Omental fat pad (tissue), 3 donors: ENCODE measurements at regions not wholly inside any gene's neighbourhood (a gene's known extent, or its start where the extent isn't known, plus 50 kb on each side); places are given as distances from the start of the nearest gene placed in this dataset.

Experiments used
- ATAC-seq: fragments of 150-250 bp; one replicate; pipeline ENCODE4 v1.9.1; 2016; ENCODE audit warnings: mild to moderate bottlenecking, moderate library complexity; ENCODE audit not compliant: low FRiP score
- DNase-seq: peaks from one replicate; pipeline ENCODE4 v3.0.0-alpha.2; 2019; ENCODE audit warnings: low spot score
- TF ChIP-seq, protein P1 (sequence below), 3 donors: fragments of 450-650 bp; IDR thresholded peaks; one replicate each; pipeline ENCODE4 v1.5.1; 2016 to 2017; ENCODE audit warnings: antibody characterized with exemption in 3 of 3, mild to moderate bottlenecking in 3 of 3, moderate library complexity in 2 of 3

DNA sequence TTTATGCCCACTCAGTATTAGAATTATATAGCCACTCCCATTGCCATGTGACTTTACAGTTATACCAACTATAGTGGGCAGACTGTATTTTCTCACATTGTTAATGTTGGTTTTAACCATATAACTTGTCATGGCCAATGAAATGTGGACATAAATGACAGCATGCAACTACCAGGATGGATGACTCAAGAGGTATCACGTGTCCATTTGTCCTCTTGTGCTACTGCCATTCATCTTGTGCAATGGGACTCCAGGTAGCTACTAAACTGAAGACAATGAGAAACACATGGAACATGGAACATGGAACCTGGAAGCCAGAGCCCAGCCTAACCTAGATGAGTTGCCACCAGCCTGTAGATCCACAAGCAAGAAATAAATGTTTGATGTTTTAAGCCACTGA, 242.7 kb upstream of the IPO5 start:
- ATAC-seq = no peak
- no peak for DNase-seq
- TF ChIP-seq, protein P1, sequence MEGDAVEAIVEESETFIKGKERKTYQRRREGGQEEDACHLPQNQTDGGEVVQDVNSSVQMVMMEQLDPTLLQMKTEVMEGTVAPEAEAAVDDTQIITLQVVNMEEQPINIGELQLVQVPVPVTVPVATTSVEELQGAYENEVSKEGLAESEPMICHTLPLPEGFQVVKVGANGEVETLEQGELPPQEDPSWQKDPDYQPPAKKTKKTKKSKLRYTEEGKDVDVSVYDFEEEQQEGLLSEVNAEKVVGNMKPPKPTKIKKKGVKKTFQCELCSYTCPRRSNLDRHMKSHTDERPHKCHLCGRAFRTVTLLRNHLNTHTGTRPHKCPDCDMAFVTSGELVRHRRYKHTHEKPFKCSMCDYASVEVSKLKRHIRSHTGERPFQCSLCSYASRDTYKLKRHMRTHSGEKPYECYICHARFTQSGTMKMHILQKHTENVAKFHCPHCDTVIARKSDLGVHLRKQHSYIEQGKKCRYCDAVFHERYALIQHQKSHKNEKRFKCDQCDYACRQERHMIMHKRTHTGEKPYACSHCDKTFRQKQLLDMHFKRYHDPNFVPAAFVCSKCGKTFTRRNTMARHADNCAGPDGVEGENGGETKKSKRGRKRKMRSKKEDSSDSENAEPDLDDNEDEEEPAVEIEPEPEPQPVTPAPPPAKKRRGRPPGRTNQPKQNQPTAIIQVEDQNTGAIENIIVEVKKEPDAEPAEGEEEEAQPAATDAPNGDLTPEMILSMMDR (IDR thresholded peaks at IDR 0.05) = no peak

DNA sequence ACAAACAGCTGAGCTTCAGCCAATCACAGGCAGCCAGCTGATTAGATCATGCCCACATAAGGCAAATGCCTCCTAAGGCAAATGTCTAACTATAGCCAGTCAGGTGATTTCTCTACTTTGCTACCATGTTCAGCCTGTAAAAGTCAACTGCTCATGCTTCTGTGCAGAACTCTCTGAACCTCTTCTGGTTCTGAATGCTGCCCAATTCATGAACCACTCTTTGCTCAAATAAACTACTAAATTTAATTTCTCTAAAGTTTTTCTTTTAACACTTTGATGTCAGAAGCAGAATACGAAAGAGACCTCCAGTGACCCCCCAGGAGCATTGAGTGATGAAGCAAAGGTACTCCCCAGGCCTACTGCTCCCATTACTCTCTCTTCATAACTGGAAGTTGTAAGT, 240.7 kb upstream of the IPO5 start:
- DNase-seq = no peak
- TF ChIP-seq, protein P1 (IDR thresholded peaks at IDR 0.05) = no peak
- ATAC-seq = no peak

DNA sequence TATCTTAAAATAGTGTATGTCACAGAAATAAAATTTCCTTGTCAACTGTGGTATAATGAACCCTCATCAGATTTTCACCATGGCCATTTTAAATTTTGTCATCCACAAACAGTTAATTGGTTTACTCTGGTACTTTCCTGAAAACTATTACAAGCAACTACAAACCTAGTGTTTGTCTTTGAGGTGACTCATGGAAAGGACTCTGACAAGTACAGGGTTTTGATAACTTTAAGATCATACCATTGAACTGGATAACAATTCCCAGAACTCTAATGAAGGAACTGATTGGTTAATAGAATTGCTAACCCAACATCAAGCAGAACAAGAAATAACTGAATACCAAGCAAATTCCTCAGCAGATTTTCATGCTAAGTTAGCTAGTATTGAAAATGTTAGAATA, 237.7 kb upstream of the IPO5 start:
- TF ChIP-seq, protein P1 (IDR thresholded peaks at IDR 0.05) = no peak
- DNase-seq (no peak), ATAC-seq (no peak)

DNA sequence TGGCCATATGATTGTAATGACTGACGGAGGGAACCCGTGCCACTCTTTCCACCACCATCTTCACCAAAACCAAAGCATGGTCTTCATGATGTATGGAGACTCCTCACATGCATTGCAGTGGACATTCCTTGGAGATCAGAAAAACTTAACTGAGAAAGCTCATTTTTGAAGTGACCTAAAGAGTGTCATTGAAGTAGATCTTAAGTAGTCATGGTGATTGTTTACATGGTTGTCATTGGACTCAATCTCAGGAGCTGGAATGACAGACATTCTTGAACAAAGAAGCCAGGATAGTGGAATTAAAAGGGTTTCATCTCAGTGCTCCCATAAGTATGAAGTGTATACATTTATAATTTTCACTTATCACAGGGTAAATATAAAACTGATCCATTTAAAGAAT, 236.7 kb upstream of the IPO5 start:
- TF ChIP-seq, protein P1 (IDR thresholded peaks at IDR 0.05) = no peak
- no peak for ATAC-seq
- DNase-seq = no peak

DNA sequence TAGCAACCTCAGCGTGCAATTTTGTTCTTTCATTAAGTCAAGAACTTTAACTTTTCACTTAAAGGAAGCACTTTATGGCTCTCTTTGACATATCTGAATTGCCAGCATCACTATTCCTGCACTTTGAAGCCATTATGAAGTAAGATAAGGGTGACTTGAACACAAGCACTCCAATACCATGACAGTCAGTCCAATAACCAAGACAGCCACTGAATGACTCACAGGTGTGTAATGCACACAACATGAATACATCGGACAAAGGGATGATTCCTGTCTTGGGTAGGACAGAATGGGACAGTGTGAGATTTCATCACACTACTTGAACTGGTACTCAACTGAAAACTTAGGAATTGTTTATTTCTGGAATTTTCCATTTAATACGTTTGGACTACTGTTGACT, 233.7 kb upstream of the IPO5 start:
- DNase-seq = no peak
- TF ChIP-seq, protein P1 (IDR thresholded peaks at IDR 0.05) = no peak

DNA sequence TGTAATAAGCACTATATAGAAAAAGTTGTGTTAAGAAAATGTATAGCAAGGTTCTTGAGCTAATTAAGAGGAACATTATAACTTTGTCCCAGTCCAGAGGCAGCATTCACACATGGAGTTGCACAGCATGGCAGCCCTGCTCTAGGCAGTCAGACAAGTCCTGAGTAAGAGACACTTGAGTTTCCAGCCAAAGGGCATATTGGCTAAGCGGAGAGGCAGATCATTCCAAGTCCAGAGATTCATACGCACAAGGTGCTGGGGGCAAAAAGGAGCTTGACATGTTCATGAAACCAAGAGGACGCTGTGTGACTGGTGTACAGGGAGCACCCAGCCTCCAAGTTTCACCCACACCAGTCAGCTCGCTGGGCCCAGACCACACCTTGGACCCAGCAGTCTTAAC, 232.6 kb upstream of the IPO5 start:
- TF ChIP-seq, protein P1 (IDR thresholded peaks at IDR 0.05) = no peak
- DNase-seq (no peak), ATAC-seq (no peak)

More for the DNA sequence above, 233.7 kb upstream of the IPO5 start:
- ATAC-seq = no peak

DNA sequence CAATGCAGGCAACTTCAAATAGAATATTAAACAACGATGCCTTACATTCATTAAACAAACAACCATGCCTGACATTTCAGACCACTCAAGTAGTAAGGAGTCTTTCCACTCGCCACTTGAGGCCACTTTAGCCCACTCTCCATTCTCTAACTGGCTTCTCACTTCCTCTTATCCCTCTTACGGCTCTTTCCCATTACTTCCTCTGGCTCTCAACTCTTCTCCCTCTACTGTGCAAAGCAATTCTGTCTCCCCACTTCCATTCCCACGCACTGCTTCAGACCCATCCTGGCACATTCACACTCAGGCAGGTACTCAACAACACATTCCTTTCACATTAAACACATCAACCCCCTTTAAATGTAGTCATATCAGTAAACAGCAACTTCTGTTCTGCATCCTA, 229.8 kb upstream of the IPO5 start:
- no peak for DNase-seq
- ATAC-seq = peak; percentile 57
- TF ChIP-seq, protein P1 (IDR thresholded peaks at IDR 0.05) = no peak
